ENCODE measurements at regions not wholly inside any gene's neighbourhood (a gene's known extent, or its start where the extent isn't known, plus 50 kb on each side); places are given as distances from the start of the nearest gene placed in this dataset.
"Not testable (repeated sequence)": the region's sequence is repeated elsewhere in the genome, so short reads cannot be mapped to it uniquely, and the experiment has no call there.

- ATAC-seq (ENCODE audit: low read depth in 2 of 2), result no peak
- H3K27me3 Mint-ChIP-seq, result peaks cover 5% of the 10 kb centered on the region
Observed at GRCh38 chr6:121633309-121633708, 197.9 kb downstream of the GJA1 start.

GRCh38 chr6:121634586-121634985 lies 199.1 kb downstream of the GJA1 start:
- not testable (repeated sequence) for H3K4me3 ChIP-seq (ENCODE audit: low read depth, low read length); H3K27me3 Mint-ChIP-seq; H3K27ac Mint-ChIP-seq; H3K36me3 ChIP-seq (ENCODE audit: control insufficient read depth, insufficient read depth, low read length); DNase-seq; H3K4me1 Mint-ChIP-seq; H3K36me3 Mint-ChIP-seq; H3K9me3 ChIP-seq (ENCODE audit: control insufficient read depth in 2 of 2, low read length in 2 of 2); H3K4me3 Mint-ChIP-seq; ATAC-seq (ENCODE audit: low read depth in 2 of 2); H3K4me1 ChIP-seq (ENCODE audit: control insufficient read depth, insufficient read depth, low read length, poor library complexity, severe bottlenecking); H3K27me3 ChIP-seq (ENCODE audit: control insufficient read depth, insufficient read depth, low read length); H3K27ac ChIP-seq (ENCODE audit: insufficient read depth, low read length, poor library complexity, severe bottlenecking)
- peaks cover 0 to 17% (median 8%) of the 10 kb centered on the region in 7 donors for H3K9me3 Mint-ChIP-seq

More at GRCh38 chr6:121633309-121633708, 197.9 kb downstream of the GJA1 start:
- no peak for DNase-seq
- no peaks in the 10 kb centered on the region for H3K4me1 ChIP-seq (ENCODE audit: control insufficient read depth, insufficient read depth, low read length, poor library complexity, severe bottlenecking)
- H3K36me3 ChIP-seq (ENCODE audit: control insufficient read depth, insufficient read depth, low read length), result no peaks in the 10 kb centered on the region
- H3K4me3 ChIP-seq (ENCODE audit: low read depth, low read length), result no peak overlapping the region
- no peaks in the 10 kb centered on the region for H3K27me3 ChIP-seq (ENCODE audit: control insufficient read depth, insufficient read depth, low read length)
- Mint-ChIP-seq H3K4me3 (no peak overlapping the region), H3K9me3 (peaks cover 0 to 17% (median 7%) of the 10 kb centered on the region in 7 donors), H3K36me3 (no peaks in the 10 kb centered on the region), H3K27ac (no peak overlapping the region), H3K4me1 (no peaks in the 10 kb centered on the region)
- no peak overlapping the region for H3K27ac ChIP-seq (ENCODE audit: insufficient read depth, low read length, poor library complexity, severe bottlenecking)
- peaks cover 0 to 2% of the 10 kb centered on the region in 2 experiments for H3K9me3 ChIP-seq (ENCODE audit: control insufficient read depth in 2 of 2, low read length in 2 of 2)

GRCh38 chr6:121635355-121635754 lies 199.9 kb downstream of the GJA1 start:
- Mint-ChIP-seq H3K4me1 (no peaks in the 10 kb centered on the region), H3K4me3 (no peak overlapping the region), H3K36me3 (no peaks in the 10 kb centered on the region), H3K27me3 (peaks cover 5% of the 10 kb centered on the region), H3K27ac (no peak overlapping the region), H3K9me3 (peaks cover 0 to 18% (median 8%) of the 10 kb centered on the region in 7 donors)
- no peak for DNase-seq
- no peaks in the 10 kb centered on the region for H3K4me1 ChIP-seq (ENCODE audit: control insufficient read depth, insufficient read depth, low read length, poor library complexity, severe bottlenecking)
- peaks cover 0 to 2% of the 10 kb centered on the region in 2 experiments for H3K9me3 ChIP-seq (ENCODE audit: control insufficient read depth in 2 of 2, low read length in 2 of 2)
- H3K4me3 ChIP-seq (ENCODE audit: low read depth, low read length), result no peak overlapping the region
- H3K27ac ChIP-seq (ENCODE audit: insufficient read depth, low read length, poor library complexity, severe bottlenecking), result no peak overlapping the region
- H3K36me3 ChIP-seq (ENCODE audit: control insufficient read depth, insufficient read depth, low read length), result no peaks in the 10 kb centered on the region
- ATAC-seq (ENCODE audit: low read depth in 2 of 2), result no peak
- no peaks in the 10 kb centered on the region for H3K27me3 ChIP-seq (ENCODE audit: control insufficient read depth, insufficient read depth, low read length)

GRCh38 chr6:121636217-121636616 lies 200.8 kb downstream of the GJA1 start:
- not testable (repeated sequence) for H3K4me3 ChIP-seq (ENCODE audit: low read depth, low read length); H3K27ac Mint-ChIP-seq; H3K27ac ChIP-seq (ENCODE audit: insufficient read depth, low read length, poor library complexity, severe bottlenecking); H3K4me3 Mint-ChIP-seq; H3K4me1 ChIP-seq (ENCODE audit: control insufficient read depth, insufficient read depth, low read length, poor library complexity, severe bottlenecking); H3K4me1 Mint-ChIP-seq; H3K27me3 Mint-ChIP-seq; H3K9me3 ChIP-seq (ENCODE audit: control insufficient read depth in 2 of 2, low read length in 2 of 2); H3K27me3 ChIP-seq (ENCODE audit: control insufficient read depth, insufficient read depth, low read length); ATAC-seq (ENCODE audit: low read depth in 2 of 2); H3K36me3 ChIP-seq (ENCODE audit: control insufficient read depth, insufficient read depth, low read length); H3K36me3 Mint-ChIP-seq; DNase-seq
- peaks cover 0 to 13% (median 11%) of the 10 kb centered on the region in 7 donors for H3K9me3 Mint-ChIP-seq

GRCh38 chr6:121639021-121639420 lies 203.6 kb downstream of the GJA1 start:
- no peak overlapping the region for H3K27ac Mint-ChIP-seq
- no peak overlapping the region for H3K4me3 Mint-ChIP-seq
- Histone ChIP-seq H3K36me3 (ENCODE audit: control insufficient read depth, insufficient read depth, low read length) (no peaks in the 10 kb centered on the region), H3K9me3 (ENCODE audit: control insufficient read depth in 2 of 2, low read length in 2 of 2) (peaks cover 0 to 2% of the 10 kb centered on the region in 2 experiments), H3K4me1 (ENCODE audit: control insufficient read depth, insufficient read depth, low read length, poor library complexity, severe bottlenecking) (no peaks in the 10 kb centered on the region), H3K27me3 (ENCODE audit: control insufficient read depth, insufficient read depth, low read length) (no peaks in the 10 kb centered on the region), H3K27ac (ENCODE audit: insufficient read depth, low read length, poor library complexity, severe bottlenecking) (no peak overlapping the region), H3K4me3 (ENCODE audit: low read depth, low read length) (no peak overlapping the region)
- DNase-seq (no peak), ATAC-seq (ENCODE audit: low read depth in 2 of 2) (no peak)
- H3K9me3 Mint-ChIP-seq, result peaks cover 0 to 14% (median 7%) of the 10 kb centered on the region in 7 donors
- H3K27me3 Mint-ChIP-seq, result no peaks in the 10 kb centered on the region
- no peaks in the 10 kb centered on the region for H3K36me3 Mint-ChIP-seq
- no peaks in the 10 kb centered on the region for H3K4me1 Mint-ChIP-seq

GRCh38 chr6:121641158-121641557 lies 205.7 kb downstream of the GJA1 start:
- Mint-ChIP-seq H3K4me3 (no peak overlapping the region), H3K27me3 (no peaks in the 10 kb centered on the region), H3K36me3 (no peaks in the 10 kb centered on the region), H3K27ac (no peak overlapping the region), H3K9me3 (peaks cover 0 to 15% (median 7%) of the 10 kb centered on the region in 7 donors), H3K4me1 (no peaks in the 10 kb centered on the region)
- no peaks in the 10 kb centered on the region for H3K36me3 ChIP-seq (ENCODE audit: control insufficient read depth, insufficient read depth, low read length)
- no peak overlapping the region for H3K4me3 ChIP-seq (ENCODE audit: low read depth, low read length)
- H3K27me3 ChIP-seq (ENCODE audit: control insufficient read depth, insufficient read depth, low read length), result no peaks in the 10 kb centered on the region
- no peak overlapping the region for H3K27ac ChIP-seq (ENCODE audit: insufficient read depth, low read length, poor library complexity, severe bottlenecking)
- no peaks in the 10 kb centered on the region for H3K4me1 ChIP-seq (ENCODE audit: control insufficient read depth, insufficient read depth, low read length, poor library complexity, severe bottlenecking)
- ATAC-seq (ENCODE audit: low read depth in 2 of 2) (no peak), DNase-seq (no peak)
- peaks cover 0 to 2% of the 10 kb centered on the region in 2 experiments for H3K9me3 ChIP-seq (ENCODE audit: control insufficient read depth in 2 of 2, low read length in 2 of 2)

GRCh38 chr6:121645100-121645745 lies 209.8 kb downstream of the GJA1 start:
- H3K4me1 ChIP-seq (ENCODE audit: control insufficient read depth, insufficient read depth, low read length, poor library complexity, severe bottlenecking), result no peaks in the 10 kb centered on the region
- peaks cover 0 to 11% (median 5%) of the 10 kb centered on the region in 7 donors for H3K9me3 Mint-ChIP-seq
- H3K4me3 ChIP-seq (ENCODE audit: low read depth, low read length), result no peak overlapping the region
- H3K36me3 ChIP-seq (ENCODE audit: control insufficient read depth, insufficient read depth, low read length), result no peaks in the 10 kb centered on the region
- H3K27me3 Mint-ChIP-seq, result no peaks in the 10 kb centered on the region
- H3K27ac Mint-ChIP-seq, result no peak overlapping the region
- no peak overlapping the region for H3K27ac ChIP-seq (ENCODE audit: insufficient read depth, low read length, poor library complexity, severe bottlenecking)
- H3K9me3 ChIP-seq (ENCODE audit: control insufficient read depth in 2 of 2, low read length in 2 of 2), result no peaks in the 10 kb centered on the region
- H3K4me3 Mint-ChIP-seq, result no peak overlapping the region
- H3K27me3 ChIP-seq (ENCODE audit: control insufficient read depth, insufficient read depth, low read length), result no peaks in the 10 kb centered on the region
- peaks cover 0 to 4% (median 0%) of the 10 kb centered on the region in 4 donors for H3K4me1 Mint-ChIP-seq
- DNase-seq (no peak), ATAC-seq (ENCODE audit: low read depth in 2 of 2) (no peak)
- no peaks in the 10 kb centered on the region for H3K36me3 Mint-ChIP-seq

- Mint-ChIP-seq H3K27ac (no peak overlapping the region), H3K36me3 (no peaks in the 10 kb centered on the region), H3K9me3 (peaks cover 0 to 10% (median 0%) of the 10 kb centered on the region in 7 donors), H3K27me3 (no peaks in the 10 kb centered on the region), H3K4me1 (peaks cover 0 to 4% (median 0%) of the 10 kb centered on the region in 4 donors), H3K4me3 (no peak overlapping the region)
- no peak overlapping the region for H3K4me3 ChIP-seq (ENCODE audit: low read depth, low read length)
- H3K36me3 ChIP-seq (ENCODE audit: control insufficient read depth, insufficient read depth, low read length), result no peaks in the 10 kb centered on the region
- DNase-seq (no peak), ATAC-seq (ENCODE audit: low read depth in 2 of 2) (no peak)
- H3K27ac ChIP-seq (ENCODE audit: insufficient read depth, low read length, poor library complexity, severe bottlenecking), result no peak overlapping the region
- H3K9me3 ChIP-seq (ENCODE audit: control insufficient read depth in 2 of 2, low read length in 2 of 2), result no peaks in the 10 kb centered on the region
- H3K4me1 ChIP-seq (ENCODE audit: control insufficient read depth, insufficient read depth, low read length, poor library complexity, severe bottlenecking), result no peaks in the 10 kb centered on the region
- H3K27me3 ChIP-seq (ENCODE audit: control insufficient read depth, insufficient read depth, low read length), result no peaks in the 10 kb centered on the region
Observed at GRCh38 chr6:121647905-121648304, 212.5 kb downstream of the GJA1 start.

Data from CD4-positive, CD25-positive, alpha-beta regulatory T cell (primary cell).